Pancreas (tissue), 10 donors: ENCODE measurements at regions not wholly inside any gene's neighbourhood (a gene's known extent, or its start where the extent isn't known, plus 50 kb on each side); places are given as distances from the start of the nearest gene placed in this dataset.

Experiments used
- ATAC-seq, 4 donors: fragments of 200-7000 bp; cut with Tn5 transposase; one replicate each; pipeline versions ENCODE4 v1.8.0 to v1.9.1; 2020; ENCODE audit warnings: mild to moderate bottlenecking in 4 of 4, moderate library complexity in 4 of 4
- DNase-seq, 6 donors: peaks; one replicate each; pipeline ENCODE4 v3.0.0-alpha.2; 2020
- FAIRE-seq: peaks from 2 replicates; lab custom pipeline; 2012; peaks lifted over from hg19 to GRCh38; lab: Jason Lieb, UNC
- H3K27ac ChIP-seq, 4 donors: fragments of 200-600 bp; sonication (generic); 1 replicate in 3 of 4; 2 replicates in 1 of 4; pipeline versions ENCODE4 v1.5.0 to v1.8.0; 2020
- H3K27me3 ChIP-seq, 4 donors: fragments of 200-600 bp; one replicate each; pipeline ENCODE4 v1.8.0; 2021
- H3K36me3 ChIP-seq, 3 donors: fragments of 200-600 bp; sonication (generic) in 1 of 3; one replicate each; pipeline versions ENCODE4 v1.5.0 to v1.8.0; 2020 to 2021
- H3K4me1 ChIP-seq, 3 donors: fragments of 200-600 bp; one replicate each; pipeline ENCODE4 v1.8.0; 2021
- H3K4me3 ChIP-seq, 4 donors: fragments of 200-600 bp; sonication (generic) in 2 of 4; one replicate each; pipeline versions ENCODE4 v1.5.0 to v1.8.0; 2020 to 2021
- H3K9me3 ChIP-seq, 4 donors: fragments of 200-600 bp; one replicate each; pipeline ENCODE4 v1.8.0; 2021
- WGBS, 2 donors: extraction: QIAGEN DNeasy Blood & Tissue Kit; methylation state at CpG; one replicate each; pipeline ENCODE4 v1.1.7; 2013; 5-methylcytosine and 5-hydroxymethylcytosine counted together
- intact Hi-C, 3 donors: fragments of 100-400 bp; cut with DNase I; formaldehyde crosslinking; loops; one replicate each; pipeline versions ENCODE4 v1.11.1 to v1.14.2; 2022
- TF ChIP-seq, protein P1 (sequence below), 4 donors: fragments of 200-600 bp; sonication (generic) in 3 of 4; IDR thresholded peaks; one replicate each; pipeline versions ENCODE4 v1.5.0 to v1.8.0; 2021; ENCODE audit warnings: antibody characterized with exemption in 4 of 4
- donor health status: healthy with polysubstance abuse.
- donor health status: DM: no; HTN: no; CAD: no; lungs with moderate emphysema.
- donor health status: DM: no; HTN: no; CAD: no.
- donor health status: control.
- donor health status: control.
- donor health status: Bipolar disorder and iron deficiency.
- donor health status: DM: yes; HTN: yes; CAD: no.
- donor health status: DM: no; HTN: no; CAD: no.
- donor health status: DM: no; HTN: no; CAD: no.
- donor health status: DM: yes; HTN: yes; CAD: no.

DNA sequence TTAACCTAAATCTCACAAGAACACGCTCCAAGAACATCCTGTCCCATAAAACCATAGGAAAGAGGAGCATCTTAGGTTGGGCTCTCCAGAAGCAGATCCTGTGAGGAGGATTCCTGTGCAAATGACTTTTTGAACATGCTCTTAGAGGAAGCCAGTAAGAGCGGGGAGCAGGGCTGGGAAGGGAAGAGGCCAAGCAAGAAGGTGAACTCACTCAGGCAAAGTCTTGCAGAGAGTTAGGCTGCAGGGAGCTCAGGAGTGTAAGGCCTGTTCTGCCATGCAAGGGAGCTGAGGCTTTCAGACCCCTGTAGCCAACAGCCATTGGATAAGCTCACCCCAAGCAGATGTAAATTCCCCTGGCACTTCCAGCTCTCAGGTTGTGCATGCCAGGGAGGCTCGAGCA is 63.6 kb upstream of the LY86 start:
- Histone ChIP-seq H3K36me3 (no peaks in the 10 kb centered on the region), H3K9me3 (no peaks in the 10 kb centered on the region), H3K4me3 (no peak overlapping the region), H3K27ac (no peak overlapping the region), H3K27me3 (peaks cover 0 to 3% (median 0%) of the 10 kb centered on the region in 4 donors), H3K4me1 (no peaks in the 10 kb centered on the region)
- no peak for DNase-seq
- ATAC-seq = no peak
- TF ChIP-seq, protein P1, sequence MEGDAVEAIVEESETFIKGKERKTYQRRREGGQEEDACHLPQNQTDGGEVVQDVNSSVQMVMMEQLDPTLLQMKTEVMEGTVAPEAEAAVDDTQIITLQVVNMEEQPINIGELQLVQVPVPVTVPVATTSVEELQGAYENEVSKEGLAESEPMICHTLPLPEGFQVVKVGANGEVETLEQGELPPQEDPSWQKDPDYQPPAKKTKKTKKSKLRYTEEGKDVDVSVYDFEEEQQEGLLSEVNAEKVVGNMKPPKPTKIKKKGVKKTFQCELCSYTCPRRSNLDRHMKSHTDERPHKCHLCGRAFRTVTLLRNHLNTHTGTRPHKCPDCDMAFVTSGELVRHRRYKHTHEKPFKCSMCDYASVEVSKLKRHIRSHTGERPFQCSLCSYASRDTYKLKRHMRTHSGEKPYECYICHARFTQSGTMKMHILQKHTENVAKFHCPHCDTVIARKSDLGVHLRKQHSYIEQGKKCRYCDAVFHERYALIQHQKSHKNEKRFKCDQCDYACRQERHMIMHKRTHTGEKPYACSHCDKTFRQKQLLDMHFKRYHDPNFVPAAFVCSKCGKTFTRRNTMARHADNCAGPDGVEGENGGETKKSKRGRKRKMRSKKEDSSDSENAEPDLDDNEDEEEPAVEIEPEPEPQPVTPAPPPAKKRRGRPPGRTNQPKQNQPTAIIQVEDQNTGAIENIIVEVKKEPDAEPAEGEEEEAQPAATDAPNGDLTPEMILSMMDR (IDR thresholded peaks at IDR 0.05) = no peak
- 78 to 90% methylated on average over 3 of the region's 3 CpGs for WGBS, 2 donors
- intact Hi-C loops = no loop called here
- FAIRE-seq = no peak

DNA sequence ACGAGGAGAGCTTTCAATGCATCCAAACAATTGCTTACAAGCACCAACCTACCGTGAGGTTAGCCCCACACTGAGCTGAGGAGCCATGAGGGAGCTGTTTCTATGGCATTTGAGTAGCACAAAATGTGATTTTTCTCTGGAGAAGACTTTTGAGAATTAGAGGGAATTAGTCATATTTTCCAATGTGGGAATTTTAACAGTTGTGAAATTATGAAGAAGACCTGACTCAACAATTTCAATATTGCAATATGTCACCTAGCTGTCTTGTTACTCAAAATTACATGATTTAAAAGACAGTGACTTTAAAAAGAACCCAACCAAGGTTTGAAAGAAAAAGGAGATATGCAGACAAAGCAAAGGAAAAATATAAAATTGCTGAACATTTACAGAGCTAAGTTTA is 62.6 kb upstream of the LY86 start:
- 77 to 84% methylated on average over 2 of the region's 2 CpGs for WGBS, 2 donors

DNA sequence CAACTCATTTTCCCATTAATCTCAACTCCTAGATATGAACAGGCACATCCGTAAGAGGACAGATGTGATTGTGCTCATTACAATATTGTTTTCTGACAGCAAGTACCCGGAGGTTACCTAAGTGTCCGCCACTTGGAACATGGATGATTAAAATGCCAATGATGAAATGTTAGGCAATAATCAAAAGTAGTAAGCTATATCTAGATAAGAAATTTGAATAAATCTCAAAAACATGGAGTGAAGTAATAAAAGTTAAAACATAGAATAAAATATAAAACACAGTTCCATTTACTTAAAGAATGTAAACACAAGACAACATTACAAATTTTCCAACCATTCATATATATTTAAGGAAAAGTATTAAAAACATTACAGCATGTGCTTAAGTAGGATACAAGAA is 59.2 kb upstream of the LY86 start:
- no peak overlapping the region for H3K4me3 ChIP-seq
- DNase-seq (no peak), FAIRE-seq (no peak), ATAC-seq (no peak)
- H3K27ac ChIP-seq = no peak overlapping the region
- whole genome bisulfite sequencing, 2 donors = 78% methylated on average over 3 of the region's 3 CpGs
- no peaks in the 10 kb centered on the region for H3K9me3 ChIP-seq
- TF ChIP-seq, protein P1 (IDR thresholded peaks at IDR 0.05) = no peak
- H3K27me3 ChIP-seq = no peaks in the 10 kb centered on the region
- intact Hi-C loops = no loop called here
- no peaks in the 10 kb centered on the region for H3K36me3 ChIP-seq
- no peaks in the 10 kb centered on the region for H3K4me1 ChIP-seq

More for the DNA sequence above, 62.6 kb upstream of the LY86 start:
- H3K27ac ChIP-seq = no peak overlapping the region
- no peaks in the 10 kb centered on the region for H3K36me3 ChIP-seq
- no peak overlapping the region for H3K4me3 ChIP-seq
- H3K4me1 ChIP-seq = no peaks in the 10 kb centered on the region
- FAIRE-seq (no peak), DNase-seq (no peak), ATAC-seq (no peak)
- H3K9me3 ChIP-seq = no peaks in the 10 kb centered on the region
- TF ChIP-seq, protein P1 (IDR thresholded peaks at IDR 0.05) = no peak
- intact Hi-C loops = no loop called here
- H3K27me3 ChIP-seq = peaks cover 0 to 3% (median 0%) of the 10 kb centered on the region in 4 donors

DNA sequence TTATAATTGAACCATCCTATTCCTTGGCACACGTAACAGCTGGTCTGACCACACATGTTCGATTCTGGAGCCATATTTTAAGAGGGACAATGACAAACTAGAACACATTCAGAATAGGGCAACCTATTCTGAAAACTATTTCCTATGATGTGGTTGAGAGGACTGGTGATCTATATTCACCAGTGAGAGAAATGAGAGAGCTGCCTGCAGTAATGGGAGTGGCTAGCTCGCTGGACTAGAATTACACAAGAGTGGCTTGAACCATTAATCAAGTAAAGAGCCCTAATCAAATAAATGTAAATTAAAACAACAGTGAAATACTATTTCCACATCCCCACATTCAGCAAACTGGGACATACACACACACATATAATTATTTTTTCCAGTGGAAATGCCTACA is 55.3 kb upstream of the LY86 start:
- Histone ChIP-seq H3K27ac (no peak overlapping the region), H3K9me3 (no peaks in the 10 kb centered on the region), H3K36me3 (no peaks in the 10 kb centered on the region), H3K4me3 (no peak overlapping the region), H3K27me3 (no peaks in the 10 kb centered on the region), H3K4me1 (no peaks in the 10 kb centered on the region)
- WGBS, 2 donors = 68 to 70% methylated on average over 3 of the region's 3 CpGs
- intact Hi-C loops = no loop called here
- DNase-seq (no peak), ATAC-seq (no peak), FAIRE-seq (no peak)
- TF ChIP-seq, protein P1 (IDR thresholded peaks at IDR 0.05) = no peak

DNA sequence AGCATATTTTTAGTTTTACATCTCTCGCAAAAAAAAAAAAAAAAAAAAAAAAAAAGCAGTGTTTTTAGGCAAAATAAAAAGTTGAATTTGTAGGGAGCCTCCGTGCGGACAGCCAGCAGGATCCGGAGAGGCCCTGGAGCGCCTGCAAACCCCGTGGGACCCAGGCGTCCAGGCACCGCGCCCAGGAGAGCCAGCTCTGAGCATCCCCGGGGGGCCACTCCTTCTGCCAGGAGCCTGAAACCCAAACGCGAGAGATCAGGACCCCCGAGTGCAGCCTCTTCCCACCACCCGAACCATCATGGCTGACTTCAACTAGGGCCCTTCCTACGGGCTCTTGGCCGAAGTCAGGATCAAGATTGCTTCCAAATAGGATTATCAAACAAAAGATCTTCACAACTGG is 54.1 kb upstream of the LY86 start:
- FAIRE-seq = no peak
- Histone ChIP-seq H3K36me3 (no peaks in the 10 kb centered on the region), H3K4me1 (no peaks in the 10 kb centered on the region), H3K9me3 (no peaks in the 10 kb centered on the region), H3K27ac (no peak overlapping the region), H3K4me3 (no peak overlapping the region), H3K27me3 (no peaks in the 10 kb centered on the region)
- 81 to 89% methylated on average over 16 of the region's 16 CpGs for whole genome bisulfite sequencing, 2 donors
- no peak for DNase-seq
- intact Hi-C loops = no loop called here
- no peak for ATAC-seq
- TF ChIP-seq, protein P1 (IDR thresholded peaks at IDR 0.05) = no peak
